ENCODE measurements at regions not wholly inside any gene's neighbourhood (a gene's known extent, or its start where the extent isn't known, plus 50 kb on each side); places are given as distances from the start of the nearest gene placed in this dataset.
A peak's percentile ranks its signal among the peaks of the same experiment; 100 is the strongest.

DNA sequence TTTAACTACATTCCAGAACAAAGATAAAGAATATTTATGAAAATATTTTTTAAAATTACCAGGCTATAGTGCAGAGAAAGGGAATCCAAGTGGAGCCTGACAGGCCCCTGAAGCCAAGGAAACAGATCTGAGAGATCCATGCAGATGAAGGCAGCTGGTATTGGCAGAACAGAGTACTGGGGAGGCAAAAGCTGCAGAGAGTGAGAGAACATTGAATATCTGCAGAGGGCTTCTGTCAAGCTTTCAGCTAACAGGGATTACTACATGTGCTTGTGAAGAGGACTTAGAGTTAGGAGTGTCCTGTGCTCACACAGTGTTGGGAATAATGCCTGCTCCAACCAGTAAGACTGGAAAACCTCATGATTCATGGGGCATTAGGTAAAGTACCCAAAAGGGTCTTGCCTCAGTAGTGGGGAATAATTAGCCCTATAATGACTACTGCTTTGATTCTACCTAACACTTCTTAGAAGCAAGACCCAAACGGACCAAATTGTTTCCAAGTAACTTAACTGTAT, 657.2 kb downstream of the DHX35 start:
- in situ Hi-C loops (cut with HindIII; ENCODE audit: low pct_unique_long_range_greater_than_20kb, low sequenced_read_pairs), result no loop called here
- DNase-seq (ENCODE audit: low read depth, low spot score), result no peak

DNA sequence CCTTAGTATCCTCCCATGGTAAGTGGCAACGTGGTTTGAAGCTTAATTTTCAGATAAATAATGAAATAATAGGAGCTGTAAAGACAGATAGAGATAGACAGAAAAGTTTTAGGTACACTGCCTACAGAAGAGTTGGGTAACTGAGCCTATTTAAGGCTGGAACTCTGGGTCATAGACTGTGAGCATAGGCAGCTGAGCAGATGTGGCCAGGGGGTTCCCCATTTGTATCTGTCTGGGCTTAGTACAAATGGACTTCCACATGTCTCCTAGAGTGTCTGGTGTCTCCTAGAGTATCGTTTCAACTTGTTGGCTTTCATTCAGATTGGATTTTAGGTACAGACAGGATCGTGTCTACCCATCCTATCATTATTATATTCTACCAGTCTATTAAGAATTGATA, 649.8 kb downstream of the DHX35 start:
- no peak for DNase-seq (ENCODE audit: low read depth, low spot score)
- in situ Hi-C loops (cut with HindIII; ENCODE audit: low pct_unique_long_range_greater_than_20kb, low sequenced_read_pairs), result no loop called here

DNA sequence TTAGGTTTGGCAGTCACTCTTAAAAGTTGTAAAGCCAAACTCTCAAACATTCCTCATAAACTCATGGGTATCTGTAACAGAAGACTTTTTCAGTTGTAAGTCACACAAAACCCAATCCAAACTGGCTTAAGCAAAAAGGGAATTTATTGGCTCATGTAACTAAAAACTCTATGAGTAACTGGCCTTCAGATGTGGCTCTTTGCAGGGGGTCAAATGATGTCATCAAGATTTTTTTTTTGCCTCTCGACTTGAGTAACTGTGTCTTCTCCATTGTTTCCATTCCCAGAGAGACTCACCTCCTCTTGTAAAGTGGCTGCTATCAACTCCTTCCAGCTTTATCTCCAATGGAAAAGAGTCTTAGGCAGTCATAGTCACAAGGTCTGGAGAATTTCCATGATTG, 645.0 kb downstream of the DHX35 start:
- in situ Hi-C loops (cut with HindIII; ENCODE audit: low pct_unique_long_range_greater_than_20kb, low sequenced_read_pairs), result no loop called here
- no peak for DNase-seq (ENCODE audit: low read depth, low spot score)

DNA sequence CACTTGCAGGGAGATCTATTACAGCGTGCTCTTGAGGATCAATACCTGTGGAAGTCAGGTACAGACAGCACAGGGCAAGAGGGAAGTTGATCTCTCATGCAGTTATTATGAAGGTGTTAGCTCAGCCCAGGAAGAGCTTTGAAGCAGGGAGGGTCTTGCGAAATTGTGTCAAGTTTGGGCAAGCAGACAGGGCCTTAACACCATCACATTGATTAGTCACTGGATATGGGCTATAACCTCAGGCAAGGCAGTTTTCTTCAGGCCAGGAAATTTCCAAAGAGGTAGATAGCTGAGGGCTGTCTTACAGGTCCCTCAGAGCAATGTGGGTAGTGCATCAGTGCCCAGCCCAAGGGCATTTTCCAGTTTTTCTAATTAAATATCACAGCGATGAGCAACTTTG, 643.8 kb downstream of the DHX35 start:
- in situ Hi-C loops (cut with HindIII; ENCODE audit: low pct_unique_long_range_greater_than_20kb, low sequenced_read_pairs), result no loop called here
- no peak for DNase-seq (ENCODE audit: low read depth, low spot score)

DNA sequence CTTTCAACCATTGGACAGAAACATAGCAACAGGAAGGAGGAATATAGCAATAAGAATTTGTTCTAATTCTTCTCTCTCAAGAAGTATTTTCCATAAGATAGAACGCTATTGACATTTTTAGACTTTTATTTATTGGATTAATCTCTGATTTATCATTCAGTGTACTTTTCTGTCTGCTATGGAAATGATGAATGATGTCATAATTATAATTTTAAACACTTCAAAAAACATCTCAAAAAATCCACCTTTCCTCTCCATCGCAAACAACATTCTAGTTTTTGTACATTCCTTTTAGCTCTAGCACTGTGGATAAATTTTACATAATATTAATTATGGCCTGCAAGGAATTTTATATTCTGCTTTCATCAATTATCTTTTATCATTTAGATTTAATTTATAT, 643.2 kb downstream of the DHX35 start:
- no peak for DNase-seq (ENCODE audit: low read depth, low spot score)
- in situ Hi-C loops (cut with HindIII; ENCODE audit: low pct_unique_long_range_greater_than_20kb, low sequenced_read_pairs), result no loop called here

DNA sequence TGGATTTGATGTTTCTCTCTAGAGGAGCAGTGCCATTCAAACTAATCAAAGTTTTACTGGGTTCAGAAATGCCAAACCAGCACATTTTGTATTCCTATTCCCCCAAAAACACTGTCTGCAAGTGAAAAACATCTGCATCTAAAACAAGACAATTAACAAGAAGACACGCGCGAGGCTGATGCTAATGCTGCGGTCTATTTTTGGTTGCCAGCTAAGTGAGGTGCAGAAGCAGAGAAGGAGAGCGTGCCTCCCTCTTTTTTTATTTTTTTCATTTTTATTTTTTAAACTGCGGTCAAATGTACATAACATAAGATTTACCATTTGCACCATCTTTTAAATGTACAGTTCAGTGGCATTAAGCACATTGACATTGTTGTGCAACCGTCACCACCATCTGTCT, 641.1 kb downstream of the DHX35 start:
- no peak for DNase-seq (ENCODE audit: low read depth, low spot score)
- in situ Hi-C loops (cut with HindIII; ENCODE audit: low pct_unique_long_range_greater_than_20kb, low sequenced_read_pairs), result no loop called here

DNA sequence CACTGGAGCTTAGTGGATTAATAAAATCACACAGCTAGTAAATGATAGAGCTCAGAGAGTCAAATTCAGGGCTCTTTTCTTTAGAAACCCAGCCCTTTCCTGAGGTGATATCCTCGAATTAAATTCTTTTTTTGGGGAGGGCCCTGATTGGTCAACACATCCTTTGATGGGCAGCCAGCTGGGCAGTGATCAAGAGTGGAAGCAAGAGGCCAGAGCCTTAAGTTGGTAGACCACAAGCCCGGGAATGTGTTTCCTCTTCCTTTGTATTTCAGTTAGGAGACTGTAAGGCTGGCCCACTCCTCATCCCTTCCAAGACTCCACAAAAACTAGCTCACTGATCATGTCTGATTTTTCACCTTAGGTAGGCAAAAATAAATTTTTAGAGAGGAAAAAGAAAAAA, 640.5 kb downstream of the DHX35 start:
- DNase-seq (ENCODE audit: low read depth, low spot score), result no peak
- in situ Hi-C loops (cut with HindIII; ENCODE audit: low pct_unique_long_range_greater_than_20kb, low sequenced_read_pairs), result no loop called here

DNA sequence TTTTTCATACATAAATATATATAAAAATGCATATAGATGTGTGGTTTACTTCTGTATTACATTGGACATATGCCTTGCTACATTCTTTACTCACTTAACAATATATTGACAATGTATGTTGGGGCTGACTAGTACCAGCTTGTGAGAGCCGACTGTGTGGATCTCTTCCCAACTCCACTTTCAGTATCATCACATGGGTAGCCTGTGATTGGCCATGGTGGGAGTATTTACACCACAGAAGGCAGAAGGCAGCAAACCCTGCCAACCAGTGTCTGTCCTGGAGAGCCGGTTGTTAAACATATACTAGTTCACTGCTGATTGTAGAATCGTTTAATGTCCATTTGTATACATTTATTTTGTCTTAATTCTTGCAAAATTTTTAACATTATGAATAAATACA, 638.7 kb downstream of the DHX35 start:
- peak; percentile 28 for DNase-seq (ENCODE audit: low read depth, low spot score)
- in situ Hi-C loops (cut with HindIII; ENCODE audit: low pct_unique_long_range_greater_than_20kb, low sequenced_read_pairs), result no loop called here

DNA sequence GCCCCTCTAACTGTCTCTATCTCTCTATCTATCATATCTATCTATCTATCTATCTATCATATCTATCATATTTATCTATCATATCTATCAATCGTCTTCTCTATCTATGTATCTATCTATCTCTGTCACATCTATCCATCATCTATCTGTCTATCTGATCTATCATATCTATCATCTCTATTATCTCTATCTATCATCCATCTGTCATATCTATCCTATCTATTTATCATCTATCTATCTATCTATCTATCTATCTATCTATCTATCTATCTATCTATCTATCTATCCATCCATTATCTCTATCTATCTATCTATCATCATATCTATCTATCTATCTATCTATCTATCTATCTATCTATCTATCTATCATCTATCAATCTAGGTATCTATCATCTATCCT, 638.0 kb downstream of the DHX35 start:
- in situ Hi-C loops (cut with HindIII; ENCODE audit: low pct_unique_long_range_greater_than_20kb, low sequenced_read_pairs), result no loop called here
- no peak for DNase-seq (ENCODE audit: low read depth, low spot score)

DNA sequence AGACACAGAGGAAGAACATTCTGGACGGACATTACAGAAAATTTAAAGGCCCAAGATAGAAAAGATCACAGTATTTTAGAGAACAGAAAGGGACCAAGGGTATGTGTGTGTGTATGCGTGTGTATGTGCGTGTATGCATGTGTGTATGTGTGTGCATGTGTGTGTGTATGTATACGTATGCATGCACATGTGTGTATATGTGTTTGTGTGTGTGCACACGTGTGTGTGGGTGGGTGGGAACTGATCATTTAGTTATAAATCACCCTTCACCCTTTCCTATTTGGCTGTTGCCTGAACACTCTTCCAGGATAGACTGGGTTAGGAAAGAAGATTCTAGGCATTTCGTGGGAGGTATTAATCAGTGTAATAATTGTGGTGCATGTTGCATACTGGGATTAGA, 634.4 kb downstream of the DHX35 start:
- in situ Hi-C loops (cut with HindIII; ENCODE audit: low pct_unique_long_range_greater_than_20kb, low sequenced_read_pairs), result no loop called here
- DNase-seq (ENCODE audit: low read depth, low spot score), result no peak

DNA sequence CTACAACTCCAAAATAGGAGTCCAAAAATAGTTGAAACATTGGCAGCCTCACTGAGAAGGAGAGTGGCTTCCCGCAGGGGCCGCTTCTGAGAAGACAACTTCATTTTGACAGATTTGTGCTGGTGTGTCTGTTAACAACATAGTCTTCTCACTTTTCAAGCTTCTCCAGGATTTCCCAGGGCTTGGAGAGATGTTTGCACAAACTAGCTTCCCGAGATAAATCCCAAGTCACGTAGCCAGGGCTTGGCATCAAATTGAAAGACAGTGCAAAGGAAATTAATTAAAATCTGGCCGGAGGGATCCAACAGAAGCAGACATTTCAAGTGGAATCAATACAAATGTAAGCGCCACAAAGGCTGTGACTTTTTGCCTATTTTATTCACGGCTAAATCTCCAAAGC, 630.2 kb downstream of the DHX35 start:
- no peak for DNase-seq (ENCODE audit: low read depth, low spot score)
- in situ Hi-C loops (cut with HindIII; ENCODE audit: low pct_unique_long_range_greater_than_20kb, low sequenced_read_pairs), result no loop called here

DNA sequence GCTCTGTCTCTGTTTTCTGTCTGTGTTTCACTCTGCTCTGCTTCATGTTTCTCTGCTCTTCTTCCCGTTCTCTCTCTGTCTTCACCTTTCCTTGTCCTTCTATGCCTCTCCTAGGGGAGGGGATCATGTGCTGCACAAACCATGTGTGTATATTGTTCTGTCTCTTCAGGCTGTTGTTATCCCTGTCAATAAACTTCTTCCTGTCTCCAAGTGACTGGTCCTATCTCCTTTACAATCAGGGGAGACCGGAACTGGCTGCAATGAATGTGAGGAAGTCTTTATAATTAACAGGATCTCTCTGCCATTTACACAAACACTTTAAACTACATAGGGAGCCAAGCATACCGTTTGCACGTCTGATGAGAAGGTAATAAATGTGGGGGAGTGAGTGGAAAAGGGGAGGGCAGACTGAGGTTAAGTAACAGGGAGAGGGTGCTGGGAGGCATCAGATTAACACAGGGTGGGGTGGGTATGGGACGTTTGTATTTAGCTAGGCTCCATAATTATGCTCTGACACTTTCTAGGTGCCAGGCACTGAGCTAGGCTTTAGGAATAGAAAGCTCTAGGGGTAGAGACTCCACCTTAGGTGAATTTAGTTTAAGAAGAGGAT, 626.1 kb downstream of the DHX35 start:
- in situ Hi-C loops (cut with HindIII; ENCODE audit: low pct_unique_long_range_greater_than_20kb, low sequenced_read_pairs), result no loop called here
- no peak for DNase-seq (ENCODE audit: low read depth, low spot score)

DNA sequence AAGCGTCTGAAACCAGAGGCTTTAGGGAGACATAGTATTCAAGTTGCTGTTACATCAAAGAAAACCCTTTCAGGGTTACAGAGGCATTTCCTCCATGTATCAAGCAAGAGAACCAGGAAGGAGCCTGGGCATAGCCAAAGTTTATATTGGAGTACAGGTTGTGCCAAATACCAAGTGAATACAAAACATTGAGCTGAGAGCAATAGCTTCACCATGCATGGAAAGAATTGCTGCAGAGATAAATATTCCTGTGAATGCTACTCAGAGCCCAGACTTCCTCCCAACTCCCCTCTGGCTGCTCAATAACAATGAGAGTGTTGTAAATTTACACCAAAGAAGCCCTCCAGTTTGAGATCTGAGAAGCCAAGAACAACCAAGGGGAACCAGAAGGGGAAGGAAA, 618.9 kb downstream of the DHX35 start:
- DNase-seq (ENCODE audit: low read depth, low spot score), result no peak
- in situ Hi-C loops (cut with HindIII; ENCODE audit: low pct_unique_long_range_greater_than_20kb, low sequenced_read_pairs), result no loop called here

DNA sequence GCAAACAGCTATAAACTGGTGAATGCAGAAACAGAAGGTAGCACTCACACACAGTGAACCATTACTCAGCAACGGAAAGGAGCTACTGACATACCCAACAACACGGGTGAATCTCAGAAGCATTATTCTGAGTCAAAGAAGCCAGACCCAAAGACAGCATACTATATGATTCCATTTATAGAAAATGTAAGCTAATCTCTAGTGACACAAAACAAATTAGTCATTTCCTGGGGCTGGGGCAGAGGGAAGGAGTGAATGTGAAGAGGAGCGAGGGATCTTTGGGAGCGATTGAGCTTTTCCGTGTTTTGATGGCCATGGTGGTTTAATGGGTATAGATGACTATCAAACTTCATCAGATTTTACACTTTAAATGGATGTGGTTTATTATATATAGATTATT, 614.6 kb downstream of the DHX35 start:
- in situ Hi-C loops (cut with HindIII; ENCODE audit: low pct_unique_long_range_greater_than_20kb, low sequenced_read_pairs), result no loop called here
- no peak for DNase-seq (ENCODE audit: low read depth, low spot score)

DNA sequence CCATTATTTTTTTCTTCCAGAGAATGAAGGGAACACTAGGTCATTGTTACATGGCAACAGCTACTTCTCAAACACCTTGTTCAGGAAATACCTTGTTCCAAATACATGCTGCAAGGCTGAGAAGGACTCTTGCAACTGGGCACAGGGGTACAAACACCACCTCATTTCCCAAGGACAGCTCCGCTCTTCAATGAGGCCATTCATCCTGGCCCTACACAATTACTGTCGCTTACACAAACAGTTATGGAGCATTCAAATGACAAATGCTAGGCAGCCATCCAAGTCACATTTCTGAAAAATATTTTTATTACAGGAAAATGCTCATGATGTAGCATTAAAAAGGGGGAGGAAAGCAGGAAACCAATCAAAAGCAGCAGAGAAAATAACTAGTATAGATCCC, 611.9 kb downstream of the DHX35 start:
- in situ Hi-C loops (cut with HindIII; ENCODE audit: low pct_unique_long_range_greater_than_20kb, low sequenced_read_pairs), result no loop called here
- no peak for DNase-seq (ENCODE audit: low read depth, low spot score)

DNA sequence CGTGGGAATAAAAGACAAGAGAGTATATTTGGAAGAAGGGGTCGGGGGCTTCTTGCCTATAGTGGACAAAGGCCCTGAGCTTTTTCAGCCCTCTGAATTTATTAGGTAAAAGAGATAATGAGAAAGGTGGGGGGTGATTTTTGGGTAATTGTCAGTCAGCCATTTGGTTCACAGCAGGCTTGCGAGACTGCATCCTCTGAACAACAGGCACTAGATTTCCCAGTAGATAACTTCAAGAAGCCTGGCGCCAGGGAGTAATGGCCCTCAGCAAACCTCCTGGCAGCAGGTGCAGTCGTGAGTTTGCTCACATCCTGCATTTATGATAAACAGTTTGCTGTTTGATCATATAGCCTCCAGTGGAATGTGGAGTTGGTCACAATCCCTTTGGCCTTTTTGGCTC, 609.0 kb downstream of the DHX35 start:
- DNase-seq (ENCODE audit: low read depth, low spot score), result no peak
- in situ Hi-C loops (cut with HindIII; ENCODE audit: low pct_unique_long_range_greater_than_20kb, low sequenced_read_pairs), result no loop called here

DNA sequence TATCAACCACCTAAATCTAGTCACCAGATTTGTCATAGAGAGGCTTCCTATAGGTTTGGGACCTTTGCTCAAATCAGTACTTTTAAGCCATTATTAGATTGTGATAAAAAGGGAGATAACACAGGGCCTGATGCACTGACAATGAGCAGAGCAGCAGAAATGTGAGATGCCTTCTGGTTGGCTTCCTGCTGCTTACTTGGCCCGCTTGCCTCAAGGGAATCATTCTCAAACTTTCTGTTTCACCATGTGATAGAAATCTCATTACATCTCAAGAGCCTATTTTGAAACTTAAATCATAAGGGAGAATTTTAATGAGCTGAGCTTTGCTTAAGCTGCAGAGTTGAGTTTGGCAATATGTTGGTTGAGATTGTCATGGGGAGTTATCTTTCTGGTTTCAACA, 606.0 kb downstream of the DHX35 start:
- peak; percentile 52 for DNase-seq (ENCODE audit: low read depth, low spot score)
- in situ Hi-C loops (cut with HindIII; ENCODE audit: low pct_unique_long_range_greater_than_20kb, low sequenced_read_pairs), result no loop called here

DNA sequence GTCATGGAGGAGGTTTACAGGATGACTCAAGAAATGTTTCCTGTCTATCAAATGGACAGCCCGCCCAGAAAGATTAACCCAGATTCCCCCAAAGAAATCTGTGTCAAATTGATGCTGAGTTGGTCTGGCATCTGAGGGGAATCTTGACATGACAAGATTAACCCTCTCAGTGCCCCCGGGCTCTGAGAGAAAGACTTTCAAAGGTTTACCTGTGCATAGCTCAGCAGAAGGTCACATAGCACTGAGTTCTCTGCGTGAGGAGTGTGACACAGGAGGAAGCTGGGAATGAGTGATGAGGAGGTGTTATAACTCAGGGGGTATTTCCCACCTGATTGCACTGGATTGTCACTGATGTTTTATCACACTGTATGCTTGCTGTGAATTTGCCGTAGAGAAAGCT, 601.2 kb downstream of the DHX35 start:
- DNase-seq (ENCODE audit: low read depth, low spot score), result no peak
- in situ Hi-C loops (cut with HindIII; ENCODE audit: low pct_unique_long_range_greater_than_20kb, low sequenced_read_pairs), result no loop called here

DNA sequence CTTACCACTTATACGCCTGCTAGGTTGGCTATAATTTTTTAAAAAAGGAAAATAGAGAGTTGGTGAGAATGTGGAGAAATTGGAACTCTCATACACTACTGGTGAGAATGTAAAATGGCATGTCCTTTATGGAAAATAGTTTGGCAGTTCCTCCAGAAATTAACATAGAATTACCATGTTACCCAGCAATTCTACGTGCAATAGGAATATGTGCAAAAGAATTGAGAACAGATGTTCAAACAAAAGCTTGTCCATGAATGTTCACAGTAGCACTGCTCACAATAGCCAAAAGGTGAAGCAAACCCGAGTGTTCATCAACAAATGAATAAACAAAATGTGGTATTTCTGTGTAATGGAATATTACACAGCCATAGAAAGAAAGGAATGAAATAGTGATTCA, 592.2 kb downstream of the DHX35 start:
- DNase-seq (ENCODE audit: low read depth, low spot score), result no peak
- in situ Hi-C loops (cut with HindIII; ENCODE audit: low pct_unique_long_range_greater_than_20kb, low sequenced_read_pairs), result no loop called here

DNA sequence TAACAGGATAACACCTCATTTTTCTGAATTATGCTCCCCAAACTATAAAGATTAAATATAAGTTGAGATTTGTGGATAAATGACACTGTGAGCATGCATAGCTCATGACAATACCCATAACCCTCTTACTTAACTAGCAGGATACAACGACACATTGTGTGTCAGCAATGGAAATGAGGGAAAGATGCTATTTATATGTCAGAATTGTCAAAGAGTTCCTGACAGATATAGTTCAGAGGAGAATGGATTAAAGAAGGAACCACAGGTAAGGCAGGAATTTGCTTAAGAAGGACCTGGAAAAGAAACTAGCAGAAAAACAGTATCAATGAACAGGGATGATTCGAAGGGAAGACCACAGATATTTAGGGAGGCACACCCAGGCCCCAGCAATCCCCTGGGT, 591.0 kb downstream of the DHX35 start:
- in situ Hi-C loops (cut with HindIII; ENCODE audit: low pct_unique_long_range_greater_than_20kb, low sequenced_read_pairs), result no loop called here
- no peak for DNase-seq (ENCODE audit: low read depth, low spot score)
